ENCODE measurements at regions not wholly inside any gene's neighbourhood (a gene's known extent, or its start where the extent isn't known, plus 50 kb on each side); places are given as distances from the start of the nearest gene placed in this dataset.

DNA sequence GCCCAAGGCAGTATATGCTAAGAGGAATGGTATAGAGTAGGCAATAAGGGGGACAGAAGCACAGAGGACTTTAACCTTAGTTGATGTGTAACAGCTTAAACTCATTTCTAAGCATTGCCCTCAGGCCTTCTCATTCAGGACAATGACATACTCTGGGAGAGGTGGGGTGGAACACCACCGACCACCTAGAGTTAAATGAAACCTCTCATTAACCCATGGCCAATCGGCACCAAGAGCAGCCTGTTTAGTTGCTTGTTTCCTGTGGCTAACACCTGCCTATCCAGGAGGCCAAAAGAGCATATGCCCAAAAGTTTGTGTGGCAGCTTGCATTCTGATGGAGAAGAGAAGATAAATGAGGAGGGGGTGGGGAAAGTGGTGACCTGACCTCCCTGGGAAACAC, 50.0 kb downstream of the PABIR2 start:
- ChIA-PET CTCF (interaction anchor here (2.1 kb wide), 1 partner anchor 226 kb away, joined by 5 read pairs; no protein-coding TSS in a partner anchor), POLR2A (no interaction called here)
- no peaks in the 10 kb centered on the region for H3K79me2 ChIP-seq (ENCODE audit: insufficient read depth)
- no peaks in the 10 kb centered on the region for H3K27me3 ChIP-seq (ENCODE audit: insufficient read depth)
- no peak overlapping the region for H3K9ac ChIP-seq
- no peak for DNase-seq
- WGBS (ENCODE audit: low lambda C conversion rate): 50% methylated on average over 2 of the region's 2 CpGs
- no peaks in the 10 kb centered on the region for H3F3A ChIP-seq (replicated peaks; ENCODE audit: insufficient read depth)
- H3K4me3 ChIP-seq (ENCODE audit: low read depth in 2 of 2, low read length in 1 of 2): no peak overlapping the region
- H3K27ac ChIP-seq (ENCODE audit: low read depth in 2 of 2, low read length in 1 of 2): no peak overlapping the region
- H3K4me2 ChIP-seq: no peak overlapping the region
- H2AFZ ChIP-seq (ENCODE audit: low read depth): no peak overlapping the region
- no peaks in the 10 kb centered on the region for H3K4me1 ChIP-seq (ENCODE audit: control insufficient read depth in 1 of 2, insufficient read depth in 2 of 2, low read depth in 1 of 2, low read length in 1 of 2)
- H3K36me3 ChIP-seq (replicated peaks in 1 of 2; ENCODE audit: control insufficient read depth in 1 of 2, insufficient read depth in 2 of 2, low read length in 1 of 2): no peaks in the 10 kb centered on the region
- TF ChIP-seq MXI1 (IDR thresholded peaks at IDR 0.05; ENCODE audit: low read depth, low read length) (no peak), FOSL2 (IDR thresholded peaks at IDR 0.05; ENCODE audit: borderline replicate concordance, low read depth) (no peak), RAD21 (IDR thresholded peaks at IDR 0.05; ENCODE audit: low read length) (no peak), EP300 (IDR thresholded peaks at IDR 0.05; ENCODE audit: borderline replicate concordance in 1 of 2, low read depth in 1 of 2, low read length in 1 of 2) (no peak), JUND (IDR thresholded peaks at IDR 0.05) (no peak), MEF2A (IDR thresholded peaks at IDR 0.05; ENCODE audit: borderline replicate concordance, low read depth) (no peak), TAF1 (IDR thresholded peaks at IDR 0.05; ENCODE audit: borderline replicate concordance, low read depth, low read length) (no peak)
- TF ChIP-seq, protein P1, sequence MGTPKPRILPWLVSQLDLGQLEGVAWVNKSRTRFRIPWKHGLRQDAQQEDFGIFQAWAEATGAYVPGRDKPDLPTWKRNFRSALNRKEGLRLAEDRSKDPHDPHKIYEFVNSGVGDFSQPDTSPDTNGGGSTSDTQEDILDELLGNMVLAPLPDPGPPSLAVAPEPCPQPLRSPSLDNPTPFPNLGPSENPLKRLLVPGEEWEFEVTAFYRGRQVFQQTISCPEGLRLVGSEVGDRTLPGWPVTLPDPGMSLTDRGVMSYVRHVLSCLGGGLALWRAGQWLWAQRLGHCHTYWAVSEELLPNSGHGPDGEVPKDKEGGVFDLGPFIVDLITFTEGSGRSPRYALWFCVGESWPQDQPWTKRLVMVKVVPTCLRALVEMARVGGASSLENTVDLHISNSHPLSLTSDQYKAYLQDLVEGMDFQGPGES (IDR thresholded peaks at IDR 0.05; ENCODE audit: low read depth, low read length): no peak
- H4K20me1 ChIP-seq (ENCODE audit: insufficient read depth): no peaks in the 10 kb centered on the region
- no peaks in the 10 kb centered on the region for H3K9me2 ChIP-seq
- no peaks in the 10 kb centered on the region for H3K9me3 ChIP-seq

DNA sequence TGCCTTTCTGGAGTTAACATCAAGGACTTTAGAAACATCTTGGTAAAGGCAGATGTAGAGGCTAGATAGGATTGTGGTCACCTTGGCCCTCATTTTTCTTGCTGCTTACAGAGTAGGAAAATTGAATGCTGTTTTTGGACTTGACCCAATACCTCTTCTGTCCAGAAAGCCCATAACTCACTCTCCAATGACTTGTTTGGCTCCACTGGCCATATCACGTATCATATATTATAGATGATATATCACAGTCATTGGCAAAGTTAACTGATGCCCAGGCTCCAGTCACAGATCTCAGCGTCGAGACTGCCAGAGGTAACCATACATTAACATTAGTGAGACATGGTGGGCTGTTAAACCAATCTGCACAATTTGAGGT, 50.6 kb downstream of the PABIR2 start:
- no peaks in the 10 kb centered on the region for H3K9me2 ChIP-seq
- H4K20me1 ChIP-seq (ENCODE audit: insufficient read depth): no peaks in the 10 kb centered on the region
- DNase-seq: no peak
- no peak overlapping the region for H3K9ac ChIP-seq
- no peaks in the 10 kb centered on the region for H3F3A ChIP-seq (replicated peaks; ENCODE audit: insufficient read depth)
- H3K9me3 ChIP-seq: no peaks in the 10 kb centered on the region
- 37% methylated on average over 3 of the region's 3 CpGs for WGBS (ENCODE audit: low lambda C conversion rate)
- no peaks in the 10 kb centered on the region for H3K4me1 ChIP-seq (ENCODE audit: control insufficient read depth in 1 of 2, insufficient read depth in 2 of 2, low read depth in 1 of 2, low read length in 1 of 2)
- H3K27ac ChIP-seq (ENCODE audit: low read depth in 2 of 2, low read length in 1 of 2): peak overlapping the region in 1 of 2 experiments; percentile 22; a peak in 1 of 4 replicates
- H3K79me2 ChIP-seq (ENCODE audit: insufficient read depth): no peaks in the 10 kb centered on the region
- H3K4me2 ChIP-seq: no peak overlapping the region
- no peaks in the 10 kb centered on the region for H3K27me3 ChIP-seq (ENCODE audit: insufficient read depth)
- no peak overlapping the region for H2AFZ ChIP-seq (ENCODE audit: low read depth)
- no peaks in the 10 kb centered on the region for H3K36me3 ChIP-seq (replicated peaks in 1 of 2; ENCODE audit: control insufficient read depth in 1 of 2, insufficient read depth in 2 of 2, low read length in 1 of 2)
- ChIA-PET CTCF (interaction anchor here (2.1 kb wide), 1 partner anchor 225 kb away, joined by 5 read pairs; no protein-coding TSS in a partner anchor), POLR2A (no interaction called here)
- no peak overlapping the region for H3K4me3 ChIP-seq (ENCODE audit: low read depth in 2 of 2, low read length in 1 of 2)
- no peak for TF ChIP-seq MEF2A (IDR thresholded peaks at IDR 0.05; ENCODE audit: borderline replicate concordance, low read depth)
- TF ChIP-seq, protein P2, sequence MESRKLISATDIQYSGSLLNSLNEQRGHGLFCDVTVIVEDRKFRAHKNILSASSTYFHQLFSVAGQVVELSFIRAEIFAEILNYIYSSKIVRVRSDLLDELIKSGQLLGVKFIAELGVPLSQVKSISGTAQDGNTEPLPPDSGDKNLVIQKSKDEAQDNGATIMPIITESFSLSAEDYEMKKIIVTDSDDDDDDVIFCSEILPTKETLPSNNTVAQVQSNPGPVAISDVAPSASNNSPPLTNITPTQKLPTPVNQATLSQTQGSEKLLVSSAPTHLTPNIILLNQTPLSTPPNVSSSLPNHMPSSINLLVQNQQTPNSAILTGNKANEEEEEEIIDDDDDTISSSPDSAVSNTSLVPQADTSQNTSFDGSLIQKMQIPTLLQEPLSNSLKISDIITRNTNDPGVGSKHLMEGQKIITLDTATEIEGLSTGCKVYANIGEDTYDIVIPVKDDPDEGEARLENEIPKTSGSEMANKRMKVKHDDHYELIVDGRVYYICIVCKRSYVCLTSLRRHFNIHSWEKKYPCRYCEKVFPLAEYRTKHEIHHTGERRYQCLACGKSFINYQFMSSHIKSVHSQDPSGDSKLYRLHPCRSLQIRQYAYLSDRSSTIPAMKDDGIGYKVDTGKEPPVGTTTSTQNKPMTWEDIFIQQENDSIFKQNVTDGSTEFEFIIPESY (IDR thresholded peaks at IDR 0.05; ENCODE audit: borderline replicate concordance, low read depth): no peak
- peak; percentile 86 for TF ChIP-seq TCF12 (IDR thresholded peaks at IDR 0.05)
- TF ChIP-seq TAF1 (IDR thresholded peaks at IDR 0.05; ENCODE audit: borderline replicate concordance, low read depth, low read length): no peak
- no peak for TF ChIP-seq RFX5 (IDR thresholded peaks at IDR 0.05; ENCODE audit: low read length)
- TF ChIP-seq EZH2phosphoT487 (IDR thresholded peaks at IDR 0.05; ENCODE audit: borderline replicate concordance, low read depth): no peak
- TF ChIP-seq ELF1 (IDR thresholded peaks at IDR 0.05): no peak
- TF ChIP-seq RXRA (IDR thresholded peaks at IDR 0.05; ENCODE audit: borderline replicate concordance, low read depth): peak; percentile 49; the same call in 1 of the 2 replicates
- peak; percentile 49 for TF ChIP-seq JUND (IDR thresholded peaks at IDR 0.05)
- no peak for TF ChIP-seq YY1 (IDR thresholded peaks at IDR 0.05; ENCODE audit: low read depth)
- TF ChIP-seq FOXJ3 (CRISPR knock-in tag; IDR thresholded peaks at IDR 0.05): no peak
- TF ChIP-seq EP300 (IDR thresholded peaks at IDR 0.05; ENCODE audit: borderline replicate concordance in 1 of 2, low read depth in 1 of 2, low read length in 1 of 2): peak in 1 of 2 experiments; percentile 69; a peak in 1 of 4 replicates
- TF ChIP-seq RAD21 (IDR thresholded peaks at IDR 0.05; ENCODE audit: low read length): no peak
- TF ChIP-seq, protein P3, sequence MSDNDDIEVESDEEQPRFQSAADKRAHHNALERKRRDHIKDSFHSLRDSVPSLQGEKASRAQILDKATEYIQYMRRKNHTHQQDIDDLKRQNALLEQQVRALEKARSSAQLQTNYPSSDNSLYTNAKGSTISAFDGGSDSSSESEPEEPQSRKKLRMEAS (IDR thresholded peaks at IDR 0.05; ENCODE audit: low read depth): no peak
- TF ChIP-seq TEAD4 (IDR thresholded peaks at IDR 0.05; ENCODE audit: borderline replicate concordance, insufficient read depth): peak; percentile 44; the same call in 1 of the 2 replicates
- TF ChIP-seq SIN3A (IDR thresholded peaks at IDR 0.05; ENCODE audit: borderline replicate concordance, low read depth, low read length): peak; percentile 41; the same call in 1 of the 2 replicates
- no peak for TF ChIP-seq FOXM1 (IDR thresholded peaks at IDR 0.05; ENCODE audit: low read depth)
- no peak for TF ChIP-seq RCOR1 (IDR thresholded peaks at IDR 0.05; ENCODE audit: low read length)
- no peak for TF ChIP-seq MXI1 (IDR thresholded peaks at IDR 0.05; ENCODE audit: low read depth, low read length)
- no peak for TF ChIP-seq POLR2AphosphoS5 (IDR thresholded peaks at IDR 0.05; ENCODE audit: low read depth, low read length)
- TF ChIP-seq, protein P4, sequence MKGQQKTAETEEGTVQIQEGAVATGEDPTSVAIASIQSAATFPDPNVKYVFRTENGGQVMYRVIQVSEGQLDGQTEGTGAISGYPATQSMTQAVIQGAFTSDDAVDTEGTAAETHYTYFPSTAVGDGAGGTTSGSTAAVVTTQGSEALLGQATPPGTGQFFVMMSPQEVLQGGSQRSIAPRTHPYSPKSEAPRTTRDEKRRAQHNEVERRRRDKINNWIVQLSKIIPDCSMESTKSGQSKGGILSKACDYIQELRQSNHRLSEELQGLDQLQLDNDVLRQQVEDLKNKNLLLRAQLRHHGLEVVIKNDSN (IDR thresholded peaks at IDR 0.05; ENCODE audit: borderline replicate concordance, low read depth): no peak
- TF ChIP-seq, protein P5, sequence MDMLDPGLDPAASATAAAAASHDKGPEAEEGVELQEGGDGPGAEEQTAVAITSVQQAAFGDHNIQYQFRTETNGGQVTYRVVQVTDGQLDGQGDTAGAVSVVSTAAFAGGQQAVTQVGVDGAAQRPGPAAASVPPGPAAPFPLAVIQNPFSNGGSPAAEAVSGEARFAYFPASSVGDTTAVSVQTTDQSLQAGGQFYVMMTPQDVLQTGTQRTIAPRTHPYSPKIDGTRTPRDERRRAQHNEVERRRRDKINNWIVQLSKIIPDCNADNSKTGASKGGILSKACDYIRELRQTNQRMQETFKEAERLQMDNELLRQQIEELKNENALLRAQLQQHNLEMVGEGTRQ (IDR thresholded peaks at IDR 0.05; ENCODE audit: borderline replicate concordance, low read depth, low read length): no peak

All from SK-N-SH (cell line).